ENCODE measurements at regions not wholly inside any gene's neighbourhood (a gene's known extent, or its start where the extent isn't known, plus 50 kb on each side); places are given as distances from the start of the nearest gene placed in this dataset.

GRCh38 chr5:125372694-125373631 is 626.5 kb upstream of the ZNF608 start:
- ChIA-PET POLR2A (no interaction called here), CTCF (no interaction called here)
- Histone ChIP-seq H3K27me3 (ENCODE audit: control insufficient read depth in 1 of 2, insufficient read depth in 2 of 2, low read length in 2 of 2) (no peaks in the 10 kb centered on the region), H3K4me3 (ENCODE audit: low read length) (no peak overlapping the region), H3K27ac (ENCODE audit: low read depth in 1 of 2, low read length in 2 of 2) (no peak overlapping the region), H3K4me1 (ENCODE audit: insufficient read depth, low read length) (no peaks in the 10 kb centered on the region), H3K9me3 (ENCODE audit: control insufficient read depth in 1 of 2, insufficient read depth in 1 of 2, low read length in 2 of 2) (peaks cover 0 to 3% of the 10 kb centered on the region in 2 experiments), H3K36me3 (ENCODE audit: insufficient read depth, low read length) (no peaks in the 10 kb centered on the region)
- Mint-ChIP-seq H3K4me1 (ENCODE audit: low read depth) (no peaks in the 10 kb centered on the region), H3K9me3 (no peaks in the 10 kb centered on the region), H3K4me3 (no peak overlapping the region), H3K36me3 (ENCODE audit: low read depth) (no peaks in the 10 kb centered on the region), H3K27me3 (no peaks in the 10 kb centered on the region), H3K27ac (no peak overlapping the region)
- DNase-seq (no peak), ATAC-seq (ENCODE audit: poor library complexity) (no peak)
- no peak for TF ChIP-seq CTCF (IDR thresholded peaks at IDR 0.05)
- intact Hi-C loops (cut with DNase I, micrococcal nuclease) = no loop called here

GRCh38 chr5:125375143-125375542 is 628.7 kb upstream of the ZNF608 start:
- Mint-ChIP-seq H3K27me3 (no peaks in the 10 kb centered on the region), H3K36me3 (ENCODE audit: low read depth) (no peaks in the 10 kb centered on the region), H3K27ac (no peak overlapping the region), H3K4me1 (ENCODE audit: low read depth) (no peaks in the 10 kb centered on the region), H3K4me3 (no peak overlapping the region), H3K9me3 (no peaks in the 10 kb centered on the region)
- ChIA-PET POLR2A (no interaction called here), CTCF (no interaction called here)
- TF ChIP-seq CTCF (IDR thresholded peaks at IDR 0.05) = no peak
- ATAC-seq (ENCODE audit: poor library complexity) = no peak
- no peaks in the 10 kb centered on the region for H3K27me3 ChIP-seq (ENCODE audit: control insufficient read depth in 1 of 2, insufficient read depth in 2 of 2, low read length in 2 of 2)
- intact Hi-C loops (cut with DNase I, micrococcal nuclease) = no loop called here
- no peak overlapping the region for H3K4me3 ChIP-seq (ENCODE audit: low read length)
- no peaks in the 10 kb centered on the region for H3K36me3 ChIP-seq (ENCODE audit: insufficient read depth, low read length)
- H3K27ac ChIP-seq (ENCODE audit: low read depth in 1 of 2, low read length in 2 of 2) = no peak overlapping the region
- peaks cover 0 to 3% of the 10 kb centered on the region in 2 experiments for H3K9me3 ChIP-seq (ENCODE audit: control insufficient read depth in 1 of 2, insufficient read depth in 1 of 2, low read length in 2 of 2)
- no peaks in the 10 kb centered on the region for H3K4me1 ChIP-seq (ENCODE audit: insufficient read depth, low read length)
- no peak for DNase-seq

DNA sequence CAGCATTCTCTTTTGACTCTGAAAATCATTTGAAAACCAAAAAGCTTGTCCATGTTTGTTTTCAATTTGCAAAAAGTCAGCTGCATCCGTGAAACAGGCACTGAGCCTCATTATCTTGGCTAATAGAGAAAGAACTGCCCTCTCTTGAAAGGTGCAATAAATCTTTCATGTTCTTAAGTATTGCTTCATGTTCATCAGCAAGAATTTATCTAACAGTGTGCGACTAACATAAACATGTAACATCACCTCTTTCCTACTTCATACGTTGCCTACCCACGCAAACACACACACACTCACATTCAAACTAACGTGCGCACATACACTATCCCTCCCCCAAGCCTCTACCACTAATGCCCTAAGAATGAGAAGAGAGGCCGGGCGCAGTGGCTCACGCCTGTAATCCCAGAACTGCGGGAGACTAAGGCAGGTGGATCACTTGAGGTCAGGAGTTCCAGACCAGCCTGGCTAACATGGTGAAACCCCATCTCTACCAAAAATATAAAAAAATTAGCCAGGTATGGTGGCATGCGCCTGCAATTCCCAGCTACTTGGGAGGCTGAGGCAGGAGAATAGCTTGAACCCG is 629.7 kb upstream of the ZNF608 start:
- no peaks in the 10 kb centered on the region for H3K27me3 ChIP-seq (ENCODE audit: control insufficient read depth in 1 of 2, insufficient read depth in 2 of 2, low read length in 2 of 2)
- POLR2A ChIA-PET = no interaction called here
- no peak overlapping the region for H3K4me3 Mint-ChIP-seq
- H3K36me3 ChIP-seq (ENCODE audit: insufficient read depth, low read length) = no peaks in the 10 kb centered on the region
- H3K27me3 Mint-ChIP-seq = no peaks in the 10 kb centered on the region
- DNase-seq (no peak), ATAC-seq (ENCODE audit: poor library complexity) (no peak)
- no peak overlapping the region for H3K4me3 ChIP-seq (ENCODE audit: low read length)
- H3K27ac ChIP-seq (ENCODE audit: low read depth in 1 of 2, low read length in 2 of 2) = no peak overlapping the region
- no peak overlapping the region for H3K27ac Mint-ChIP-seq
- peaks cover 0 to 6% of the 10 kb centered on the region in 2 experiments for H3K9me3 ChIP-seq (ENCODE audit: control insufficient read depth in 1 of 2, insufficient read depth in 1 of 2, low read length in 2 of 2)
- TF ChIP-seq CTCF (IDR thresholded peaks at IDR 0.05) = no peak
- no peaks in the 10 kb centered on the region for H3K36me3 Mint-ChIP-seq (ENCODE audit: low read depth)
- no peaks in the 10 kb centered on the region for H3K4me1 ChIP-seq (ENCODE audit: insufficient read depth, low read length)
- CTCF ChIA-PET = no interaction called here
- no peaks in the 10 kb centered on the region for H3K9me3 Mint-ChIP-seq
- H3K4me1 Mint-ChIP-seq (ENCODE audit: low read depth) = no peaks in the 10 kb centered on the region
- intact Hi-C loops (cut with DNase I, micrococcal nuclease) = no loop called here

Measured in CD4-positive, alpha-beta T cell (primary cell).